ENCODE measurements at regions not wholly inside any gene's neighbourhood (a gene's known extent, or its start where the extent isn't known, plus 50 kb on each side); places are given as distances from the start of the nearest gene placed in this dataset.

DNA sequence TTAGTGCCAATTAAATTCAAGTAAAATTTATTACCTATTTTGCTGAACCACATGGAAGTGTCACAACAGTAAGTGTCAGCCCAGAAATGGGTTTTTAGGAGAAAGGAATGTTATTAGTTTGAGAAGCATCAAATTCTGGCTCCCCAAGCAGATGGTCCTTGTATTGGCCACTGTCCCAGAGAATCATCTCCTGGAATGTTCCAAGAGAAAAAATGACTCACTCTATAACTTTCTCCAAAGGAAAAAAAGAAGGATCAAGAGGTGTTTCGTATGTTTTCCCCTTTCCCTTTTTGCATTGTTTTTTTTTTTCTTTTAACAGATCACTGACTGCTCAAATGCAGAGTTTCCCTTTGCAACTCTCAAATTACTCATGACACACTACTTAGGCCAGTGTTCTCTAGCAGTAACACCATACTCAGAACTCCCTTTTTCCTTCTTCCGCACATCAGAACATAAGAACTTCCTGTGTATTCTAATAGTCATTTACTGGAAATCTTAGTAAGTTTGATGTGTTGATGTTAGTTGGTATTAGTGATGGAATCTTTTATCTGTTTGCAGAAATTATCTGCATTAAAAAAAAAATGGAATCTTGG lies 390.3 kb downstream of the GPD2 start:
- DNase-seq: no peak
- Histone ChIP-seq H3K27ac (no peak overlapping the region), H3K4me3 (no peak overlapping the region), H3K36me3 (no peaks in the 10 kb centered on the region), H3K27me3 (no peaks in the 10 kb centered on the region), H3K4me1 (no peaks in the 10 kb centered on the region), H3K9me3 (no peaks in the 10 kb centered on the region)
- TF ChIP-seq, protein P1, sequence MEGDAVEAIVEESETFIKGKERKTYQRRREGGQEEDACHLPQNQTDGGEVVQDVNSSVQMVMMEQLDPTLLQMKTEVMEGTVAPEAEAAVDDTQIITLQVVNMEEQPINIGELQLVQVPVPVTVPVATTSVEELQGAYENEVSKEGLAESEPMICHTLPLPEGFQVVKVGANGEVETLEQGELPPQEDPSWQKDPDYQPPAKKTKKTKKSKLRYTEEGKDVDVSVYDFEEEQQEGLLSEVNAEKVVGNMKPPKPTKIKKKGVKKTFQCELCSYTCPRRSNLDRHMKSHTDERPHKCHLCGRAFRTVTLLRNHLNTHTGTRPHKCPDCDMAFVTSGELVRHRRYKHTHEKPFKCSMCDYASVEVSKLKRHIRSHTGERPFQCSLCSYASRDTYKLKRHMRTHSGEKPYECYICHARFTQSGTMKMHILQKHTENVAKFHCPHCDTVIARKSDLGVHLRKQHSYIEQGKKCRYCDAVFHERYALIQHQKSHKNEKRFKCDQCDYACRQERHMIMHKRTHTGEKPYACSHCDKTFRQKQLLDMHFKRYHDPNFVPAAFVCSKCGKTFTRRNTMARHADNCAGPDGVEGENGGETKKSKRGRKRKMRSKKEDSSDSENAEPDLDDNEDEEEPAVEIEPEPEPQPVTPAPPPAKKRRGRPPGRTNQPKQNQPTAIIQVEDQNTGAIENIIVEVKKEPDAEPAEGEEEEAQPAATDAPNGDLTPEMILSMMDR (IDR thresholded peaks at IDR 0.05): no peak
- TF ChIP-seq POLR2A (IDR thresholded peaks at IDR 0.05): no peak

DNA sequence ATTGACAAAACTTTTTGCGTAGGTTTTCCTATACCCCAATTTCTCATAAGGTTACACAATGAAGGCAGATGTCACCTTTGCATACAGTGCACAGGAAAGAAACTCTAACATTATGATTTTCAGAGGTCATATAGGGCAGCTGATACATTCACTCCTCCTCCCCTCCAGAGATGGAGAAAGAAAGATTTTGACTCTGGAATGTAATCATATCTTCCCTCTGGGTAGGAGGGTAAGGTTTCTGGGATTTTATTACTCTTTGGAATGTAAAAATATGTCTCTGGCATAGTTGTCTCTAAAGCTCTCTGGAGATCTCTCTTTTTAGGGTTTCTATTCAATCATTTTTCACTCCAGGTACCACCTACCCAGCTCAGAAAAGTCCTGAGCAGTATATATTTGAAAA lies 398.3 kb downstream of the GPD2 start:
- Histone ChIP-seq H3K36me3 (no peaks in the 10 kb centered on the region), H3K9me3 (no peaks in the 10 kb centered on the region), H3K27ac (no peak overlapping the region), H3K4me3 (no peak overlapping the region), H3K27me3 (no peaks in the 10 kb centered on the region), H3K4me1 (no peaks in the 10 kb centered on the region)
- TF ChIP-seq, protein P1 (IDR thresholded peaks at IDR 0.05): no peak
- TF ChIP-seq POLR2A (IDR thresholded peaks at IDR 0.05): no peak
- no peak for DNase-seq

DNA sequence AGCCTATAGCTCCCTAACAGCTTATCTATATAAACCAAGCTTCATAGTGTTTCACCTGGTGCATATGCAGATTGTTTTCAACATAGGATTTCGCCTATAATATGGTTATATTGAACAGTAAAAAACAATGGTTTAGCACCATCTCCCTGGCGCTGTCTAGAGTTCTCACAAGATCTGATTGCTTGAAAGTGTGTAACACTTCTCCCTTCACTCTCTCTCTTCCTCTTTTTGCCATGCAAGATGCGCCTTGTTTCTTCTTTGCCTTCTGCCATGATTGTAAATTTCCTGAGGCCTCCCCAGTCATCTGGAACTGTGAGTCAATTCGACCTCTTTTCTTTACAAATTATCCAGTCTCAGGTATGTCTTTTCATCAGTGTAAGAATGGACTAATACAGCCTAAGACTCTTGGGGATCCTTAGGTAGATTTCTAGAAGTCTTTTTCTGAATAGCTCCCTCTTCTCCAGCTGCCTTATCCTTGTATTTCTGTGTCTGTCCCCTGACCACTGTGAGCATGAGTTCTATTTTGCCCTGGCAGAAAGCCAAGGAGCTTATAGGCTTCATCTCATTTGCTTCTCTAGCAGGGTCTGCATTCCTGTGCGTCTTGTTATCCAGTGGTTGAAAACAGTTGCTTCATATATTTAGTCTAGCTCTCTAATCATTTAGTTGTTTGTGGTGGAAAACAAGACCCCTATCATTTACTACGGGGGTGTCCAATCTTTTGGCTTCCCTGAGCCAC lies 401.6 kb downstream of the GPD2 start:
- Histone ChIP-seq H3K9me3 (no peaks in the 10 kb centered on the region), H3K4me3 (no peak overlapping the region), H3K27me3 (no peaks in the 10 kb centered on the region), H3K36me3 (no peaks in the 10 kb centered on the region), H3K4me1 (no peaks in the 10 kb centered on the region), H3K27ac (no peak overlapping the region)
- no peak for DNase-seq
- no peak for TF ChIP-seq POLR2A (IDR thresholded peaks at IDR 0.05)
- TF ChIP-seq, protein P1 (IDR thresholded peaks at IDR 0.05): no peak

DNA sequence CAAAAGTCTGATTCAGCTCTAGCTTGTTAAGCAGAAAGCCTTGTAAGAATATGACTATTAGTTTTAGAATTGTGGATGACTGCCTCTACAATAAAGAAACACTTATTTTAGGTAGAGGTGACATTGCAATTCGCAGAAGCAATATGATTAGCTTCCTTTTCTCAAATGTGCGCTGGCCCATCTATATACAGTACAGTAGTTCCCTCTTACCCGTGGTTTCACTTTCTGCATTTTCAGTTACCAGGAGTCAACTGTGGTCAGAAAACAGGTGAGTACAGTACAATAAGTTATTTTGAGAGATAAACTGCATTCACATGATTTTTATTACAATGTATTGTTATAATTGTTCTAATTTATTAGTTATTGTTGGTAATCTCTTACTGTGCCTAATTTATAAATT lies 405.1 kb downstream of the GPD2 start:
- Histone ChIP-seq H3K27ac (no peak overlapping the region), H3K36me3 (no peaks in the 10 kb centered on the region), H3K4me3 (no peak overlapping the region), H3K9me3 (no peaks in the 10 kb centered on the region), H3K4me1 (no peaks in the 10 kb centered on the region), H3K27me3 (no peaks in the 10 kb centered on the region)
- no peak for DNase-seq
- TF ChIP-seq, protein P1 (IDR thresholded peaks at IDR 0.05): no peak
- TF ChIP-seq POLR2A (IDR thresholded peaks at IDR 0.05): no peak

DNA sequence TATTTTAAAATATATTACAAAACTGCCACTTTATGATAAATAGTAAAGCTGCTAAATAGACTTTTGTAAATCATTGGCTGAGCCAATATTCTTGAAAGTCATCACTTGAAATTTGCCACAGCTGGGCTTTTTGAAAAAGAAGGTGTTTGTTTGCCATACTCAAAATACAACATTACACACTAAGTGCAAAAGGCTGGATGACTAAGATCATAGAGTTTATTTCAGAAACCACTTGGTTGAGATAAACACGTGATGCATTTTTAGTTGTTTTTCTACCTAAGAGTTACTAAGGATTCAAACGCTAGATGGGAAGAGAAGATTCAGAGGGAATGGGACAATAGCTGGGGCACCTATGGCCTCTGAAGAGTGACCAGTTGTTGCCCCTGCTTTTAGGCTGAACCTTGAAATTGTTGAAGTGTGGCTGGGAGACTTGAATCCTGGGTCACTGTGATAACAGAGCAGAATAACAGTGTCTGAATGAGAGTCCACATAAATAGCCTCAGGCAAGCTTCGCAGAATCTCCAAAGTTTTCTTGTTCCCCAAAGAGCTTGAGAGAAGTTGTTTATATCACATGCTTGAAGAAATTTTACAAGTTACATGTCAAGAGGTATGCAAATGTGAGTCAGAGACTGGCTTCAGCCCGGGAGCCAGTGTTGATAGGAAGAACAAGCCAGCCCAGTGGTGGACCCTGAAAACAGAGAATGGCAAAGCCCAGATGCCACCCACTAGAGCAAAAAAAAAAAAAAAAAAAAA lies 409.8 kb downstream of the GPD2 start:
- no peaks in the 10 kb centered on the region for H3K4me1 ChIP-seq
- DNase-seq: no peak
- H3K4me3 ChIP-seq: no peak overlapping the region
- H3K27ac ChIP-seq: no peak overlapping the region
- H3K36me3 ChIP-seq: no peaks in the 10 kb centered on the region
- H3K9me3 ChIP-seq: no peaks in the 10 kb centered on the region
- H3K27me3 ChIP-seq: no peaks in the 10 kb centered on the region
- no peak for TF ChIP-seq POLR2A (IDR thresholded peaks at IDR 0.05)
- TF ChIP-seq, protein P1 (IDR thresholded peaks at IDR 0.05): no peak
